ENCODE measurements at regions not wholly inside any gene's neighbourhood (a gene's known extent, or its start where the extent isn't known, plus 50 kb on each side); places are given as distances from the start of the nearest gene placed in this dataset.

DNA sequence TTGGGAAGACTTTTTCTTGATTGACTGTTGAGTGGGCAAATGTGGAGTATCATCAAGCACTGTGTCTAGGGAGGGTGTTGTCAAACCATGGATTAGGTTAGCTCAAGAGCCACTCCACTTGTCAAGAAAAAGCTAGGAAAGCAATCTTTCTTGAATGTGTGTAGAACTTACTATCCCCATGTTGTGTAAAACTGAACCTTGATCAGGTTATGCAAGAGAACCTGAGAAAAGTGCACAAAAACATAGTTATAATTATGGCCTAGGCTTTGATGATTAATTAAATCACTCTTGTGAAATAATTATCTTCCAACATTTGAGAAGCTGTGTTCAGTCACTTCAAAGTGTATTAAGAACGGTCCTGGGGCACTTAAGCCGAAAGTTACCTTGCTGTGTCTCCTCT lies 238.2 kb upstream of the OBI1 start:
- CTCF ChIA-PET (ENCODE audit: low intra/inter-chr PET ratio, low total read pairs), result no interaction called here
- H3K4me2 ChIP-seq (ENCODE audit: low read depth, low read length), result no peak overlapping the region
- ATAC-seq (no peak), DNase-seq (ENCODE audit: low spot score) (no peak), FAIRE-seq (no peak)
- POLR2A ChIA-PET, result no interaction called here
- intact Hi-C loops (cut with micrococcal nuclease; ENCODE audit: unreplicated experiment) (no loop called here), in situ Hi-C loops (cut with HindIII; ENCODE audit: extremely low pct_ligation_motif_present, low pct_unique_long_range_greater_than_20kb) (no loop called here)
- no peak overlapping the region for H3K4me3 ChIP-seq (replicated peaks in 1 of 3; ENCODE audit: insufficient read depth in 1 of 3, low read depth in 2 of 3, low read length in 3 of 3)
- H2AFZ ChIP-seq (ENCODE audit: low read length), result no peak overlapping the region
- H3K9ac ChIP-seq (ENCODE audit: insufficient read depth, low read depth, low read length), result no peak overlapping the region
- no peaks in the 10 kb centered on the region for H3K4me1 ChIP-seq (ENCODE audit: insufficient read depth, low read length)
- no peaks in the 10 kb centered on the region for H4K20me1 ChIP-seq (ENCODE audit: insufficient read depth, low read length)
- peaks cover 5% of the 10 kb centered on the region; the same call in 1 of the 2 replicates for H3K9me3 ChIP-seq (ENCODE audit: low read length)
- no TSS peak for BruUV-seq (replicated peaks)
- WGBS (ENCODE audit: low lambda C conversion rate), result 8% methylated on average over 2 of the region's 2 CpGs
- TF ChIP-seq ZNF790 (CRISPR knock-in tag; IDR thresholded peaks at IDR 0.05; ENCODE audit: borderline replicate concordance), result no peak
- TF ChIP-seq TCF7 (IDR thresholded peaks at IDR 0.05; ENCODE audit: low read depth), result no peak
- TF ChIP-seq, protein P1, sequence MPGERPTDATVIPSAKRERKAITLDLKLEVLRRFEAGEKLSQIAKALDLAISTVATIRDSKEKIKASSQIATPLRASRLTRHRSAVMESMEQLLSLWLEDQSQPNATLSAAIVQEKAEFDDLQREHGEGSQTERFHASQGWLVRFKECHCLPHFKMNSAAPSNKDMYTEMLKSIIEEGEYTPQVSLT (CRISPR knock-in tag; IDR thresholded peaks at IDR 0.05; ENCODE audit: borderline replicate concordance, low read depth), result no peak
- TF ChIP-seq ATAD3A (CRISPR knock-in tag; IDR thresholded peaks at IDR 0.05), result no peak
- TF ChIP-seq ZFP41 (CRISPR knock-in tag; IDR thresholded peaks at IDR 0.05; ENCODE audit: borderline replicate concordance), result no peak
- TF ChIP-seq ZNF792 (CRISPR knock-in tag; IDR thresholded peaks at IDR 0.05), result no peak
- TF ChIP-seq ZNF333 (CRISPR knock-in tag; IDR thresholded peaks at IDR 0.05; ENCODE audit: borderline replicate concordance), result no peak
- TF ChIP-seq HES4 (CRISPR knock-in tag; IDR thresholded peaks at IDR 0.05; ENCODE audit: borderline replicate concordance), result no peak
- no peak for TF ChIP-seq PCBP2 (optimal IDR thresholded peaks at IDR 0.05; ENCODE audit: low read depth, low read length, poor library complexity, severe bottlenecking)
- no peaks in the 10 kb centered on the region for H3K27me3 ChIP-seq (ENCODE audit: control insufficient read depth in 1 of 2, insufficient read depth in 2 of 2, low read length in 2 of 2)
- no peaks in the 10 kb centered on the region for H3K36me3 ChIP-seq (replicated peaks in 1 of 2; ENCODE audit: control insufficient read depth in 1 of 2, insufficient read depth in 2 of 2, low read length in 2 of 2)
- H3K27ac ChIP-seq (ENCODE audit: extremely low read length, insufficient read depth, low read length), result no peak overlapping the region
- no peaks in the 10 kb centered on the region for H3K79me2 ChIP-seq (ENCODE audit: insufficient read depth, low read length)

DNA sequence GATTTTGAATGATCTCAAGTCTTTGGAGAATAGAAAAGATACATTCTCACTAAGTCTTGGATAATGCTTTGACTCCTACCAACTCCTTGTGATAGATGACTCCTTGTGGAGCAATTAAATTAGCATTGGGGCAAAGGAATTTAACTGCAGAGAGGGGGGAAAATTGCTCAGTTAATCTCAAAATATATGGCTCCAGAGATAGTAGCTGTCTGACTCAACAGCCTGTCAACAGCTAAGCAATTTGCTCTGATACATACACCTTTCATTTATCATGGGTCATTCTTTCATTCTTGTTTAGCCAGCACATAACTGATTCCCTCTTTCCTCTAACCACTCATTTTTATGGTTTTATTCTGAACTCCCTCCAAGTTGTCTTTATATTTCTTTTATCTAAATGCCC lies 225.6 kb upstream of the OBI1 start:
- H3K27me3 ChIP-seq (ENCODE audit: control insufficient read depth in 1 of 2, insufficient read depth in 2 of 2, low read length in 2 of 2), result no peaks in the 10 kb centered on the region
- H3K9ac ChIP-seq (ENCODE audit: insufficient read depth, low read depth, low read length), result no peak overlapping the region
- H3K4me3 ChIP-seq (replicated peaks in 1 of 3; ENCODE audit: insufficient read depth in 1 of 3, low read depth in 2 of 3, low read length in 3 of 3), result no peak overlapping the region
- H3K9me3 ChIP-seq (ENCODE audit: low read length), result no peaks in the 10 kb centered on the region
- no peak for DNase-seq (ENCODE audit: low spot score)
- H3K4me1 ChIP-seq (ENCODE audit: insufficient read depth, low read length), result no peaks in the 10 kb centered on the region
- no peak for ATAC-seq
- TF ChIP-seq, protein P2, sequence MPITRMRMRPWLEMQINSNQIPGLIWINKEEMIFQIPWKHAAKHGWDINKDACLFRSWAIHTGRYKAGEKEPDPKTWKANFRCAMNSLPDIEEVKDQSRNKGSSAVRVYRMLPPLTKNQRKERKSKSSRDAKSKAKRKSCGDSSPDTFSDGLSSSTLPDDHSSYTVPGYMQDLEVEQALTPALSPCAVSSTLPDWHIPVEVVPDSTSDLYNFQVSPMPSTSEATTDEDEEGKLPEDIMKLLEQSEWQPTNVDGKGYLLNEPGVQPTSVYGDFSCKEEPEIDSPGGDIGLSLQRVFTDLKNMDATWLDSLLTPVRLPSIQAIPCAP (CRISPR knock-in tag; IDR thresholded peaks at IDR 0.05; ENCODE audit: low read depth), result no peak
- TF ChIP-seq, protein P3, sequence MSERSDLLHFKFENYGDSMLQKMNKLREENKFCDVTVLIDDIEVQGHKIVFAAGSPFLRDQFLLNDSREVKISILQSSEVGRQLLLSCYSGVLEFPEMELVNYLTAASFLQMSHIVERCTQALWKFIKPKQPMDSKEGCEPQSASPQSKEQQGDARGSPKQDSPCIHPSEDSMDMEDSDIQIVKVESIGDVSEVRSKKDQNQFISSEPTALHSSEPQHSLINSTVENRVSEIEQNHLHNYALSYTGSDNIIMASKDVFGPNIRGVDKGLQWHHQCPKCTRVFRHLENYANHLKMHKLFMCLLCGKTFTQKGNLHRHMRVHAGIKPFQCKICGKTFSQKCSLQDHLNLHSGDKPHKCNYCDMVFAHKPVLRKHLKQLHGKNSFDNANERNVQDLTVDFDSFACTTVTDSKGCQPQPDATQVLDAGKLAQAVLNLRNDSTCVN (CRISPR knock-in tag; IDR thresholded peaks at IDR 0.05; ENCODE audit: borderline replicate concordance), result no peak
- TF ChIP-seq FOXC1 (CRISPR knock-in tag; IDR thresholded peaks at IDR 0.05; ENCODE audit: borderline replicate concordance) (no peak), MAFF (IDR thresholded peaks at IDR 0.05; ENCODE audit: low read depth, low read length) (no peak), ZNF747 (CRISPR knock-in tag; IDR thresholded peaks at IDR 0.05; ENCODE audit: borderline replicate concordance) (no peak)
- H3K4me2 ChIP-seq (ENCODE audit: low read depth, low read length), result no peak overlapping the region
- H3K79me2 ChIP-seq (ENCODE audit: insufficient read depth, low read length), result no peaks in the 10 kb centered on the region
- H3K27ac ChIP-seq (ENCODE audit: extremely low read length, insufficient read depth, low read length), result no peak overlapping the region
- BruUV-seq (replicated peaks), result no TSS peak
- H4K20me1 ChIP-seq (ENCODE audit: insufficient read depth, low read length), result no peaks in the 10 kb centered on the region
- intact Hi-C loops (cut with micrococcal nuclease; ENCODE audit: unreplicated experiment), result no loop called here
- in situ Hi-C loops (cut with HindIII; ENCODE audit: extremely low pct_ligation_motif_present, low pct_unique_long_range_greater_than_20kb), result no loop called here
- ChIA-PET POLR2A (no interaction called here), CTCF (ENCODE audit: low intra/inter-chr PET ratio, low total read pairs) (no interaction called here)
- H2AFZ ChIP-seq (ENCODE audit: low read length), result no peak overlapping the region
- no peaks in the 10 kb centered on the region for H3K36me3 ChIP-seq (replicated peaks in 1 of 2; ENCODE audit: control insufficient read depth in 1 of 2, insufficient read depth in 2 of 2, low read length in 2 of 2)
- FAIRE-seq, result no peak
